ENCODE measurements at regions not wholly inside any gene's neighbourhood (a gene's known extent, or its start where the extent isn't known, plus 50 kb on each side); places are given as distances from the start of the nearest gene placed in this dataset.

- no peak for DNase-seq (ENCODE audit: low spot score)
Observed at GRCh38 chr15:66846811-66847210, 144.8 kb downstream of the SMAD6 start.

DNA sequence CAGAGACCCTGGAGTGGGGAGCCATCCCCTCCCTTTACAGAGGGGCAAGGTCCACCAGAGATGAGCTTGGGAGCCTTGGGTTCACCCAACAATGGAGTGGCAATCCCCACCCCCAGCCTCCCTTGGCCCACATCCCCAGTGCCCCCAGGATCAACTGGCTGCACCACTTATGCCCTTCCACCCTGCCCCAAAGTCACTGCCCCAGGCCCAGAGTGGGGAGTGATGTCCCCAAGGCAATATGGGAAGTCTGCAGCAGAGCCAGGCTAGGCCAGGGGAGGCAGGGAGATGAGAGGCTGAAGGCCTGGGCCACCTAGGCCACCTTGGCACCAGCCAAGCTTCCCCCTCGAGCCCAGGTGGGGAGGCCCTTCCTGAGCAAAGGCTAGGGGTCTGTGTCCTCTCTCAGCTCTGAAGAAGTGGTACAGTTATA lies 145.5 kb downstream of the SMAD6 start:
- DNase-seq (ENCODE audit: low spot score): peak; percentile 72
- intact Hi-C loops (cut with DNase I): no loop called here

More at GRCh38 chr15:66846811-66847210, 144.8 kb downstream of the SMAD6 start:
- intact Hi-C loops (cut with DNase I): no loop called here

DNA sequence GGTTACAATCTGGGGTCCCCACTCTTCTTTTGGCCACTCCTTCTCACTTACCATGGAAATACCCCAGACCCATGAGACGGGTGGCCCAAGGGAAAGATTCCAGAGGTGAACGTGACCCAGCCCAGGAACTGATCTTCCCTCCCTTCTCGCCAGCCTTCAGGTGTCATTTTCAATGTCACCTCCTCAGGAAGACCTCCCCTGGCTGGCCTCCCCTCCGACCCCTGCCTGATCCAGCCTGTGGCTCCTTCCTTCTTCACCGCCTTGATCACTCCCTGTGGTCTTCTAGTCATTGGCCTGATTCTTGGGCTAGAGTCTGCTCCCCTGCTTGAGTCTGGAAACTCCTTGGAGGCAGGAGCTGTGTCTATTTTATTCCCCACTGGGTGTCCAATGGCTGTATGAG lies 146.1 kb downstream of the SMAD6 start:
- no peak for DNase-seq (ENCODE audit: low spot score)
- intact Hi-C loops (cut with DNase I): no loop called here

GRCh38 chr15:66848686-66849392 lies 146.8 kb downstream of the SMAD6 start:
- intact Hi-C loops (cut with DNase I): no loop called here
- peak; percentile 72 for DNase-seq (ENCODE audit: low spot score)

- intact Hi-C loops (cut with DNase I): no loop called here
Observed at GRCh38 chr15:66849393-66849745, 147.3 kb downstream of the SMAD6 start.

GRCh38 chr15:66849746-66850077 lies 147.7 kb downstream of the SMAD6 start:
- intact Hi-C loops (cut with DNase I): loop anchor here (5.0 kb wide), 5 partner anchors 62 to 247 kb away; no protein-coding TSS in a partner anchor

More at GRCh38 chr15:66849393-66849745, 147.3 kb downstream of the SMAD6 start:
- peak; percentile 46 for DNase-seq (ENCODE audit: low spot score)

DNA sequence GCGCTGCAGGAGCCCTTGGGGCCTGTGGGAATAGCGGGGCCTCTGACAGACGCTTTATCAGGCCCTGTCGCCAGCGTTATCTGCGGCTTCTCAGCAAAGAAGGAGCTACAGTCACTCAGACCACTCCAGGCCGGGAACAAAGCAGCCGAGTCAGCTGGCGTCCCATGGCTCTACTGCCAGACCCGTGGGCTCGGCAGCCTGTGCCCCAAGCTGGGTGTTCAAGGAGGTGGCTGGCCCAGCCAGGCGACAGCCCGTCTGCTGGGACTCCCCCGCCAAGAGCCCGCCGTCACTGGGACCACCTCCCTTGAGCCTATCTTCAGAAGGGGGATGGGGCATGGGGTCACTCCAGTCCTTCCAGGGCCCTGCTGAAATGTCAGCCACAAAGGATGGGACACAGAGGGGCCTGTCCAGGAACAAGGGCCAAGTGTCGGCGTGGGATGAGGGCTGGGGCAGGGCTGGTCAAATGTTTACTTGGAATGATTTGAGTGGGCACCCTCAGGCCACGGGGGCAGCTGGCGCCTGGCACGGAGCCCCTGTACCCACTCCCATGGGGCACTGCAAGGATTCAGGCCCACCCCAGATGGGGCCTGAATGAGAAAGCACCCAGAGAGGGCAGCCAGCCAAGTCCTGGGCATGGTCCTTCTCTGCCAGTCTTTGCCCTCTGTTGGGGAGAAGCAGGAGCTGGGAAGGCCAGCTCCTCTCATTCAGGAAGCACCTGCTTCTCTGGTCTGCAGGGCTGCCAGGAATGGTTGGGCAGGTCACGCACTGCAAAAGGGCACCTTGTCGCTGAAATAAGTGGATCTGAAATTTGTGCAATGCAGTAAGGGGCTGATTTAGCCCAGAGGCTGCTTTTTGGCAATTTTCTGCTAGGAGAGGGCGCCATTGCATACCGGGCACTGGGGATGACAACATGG lies 148.3 kb downstream of the SMAD6 start:
- DNase-seq (ENCODE audit: low spot score): peak; percentile 78
- intact Hi-C loops (cut with DNase I): loop anchor here (5.0 kb wide), 5 partner anchors 63 to 248 kb away; no protein-coding TSS in a partner anchor

More at GRCh38 chr15:66849746-66850077, 147.7 kb downstream of the SMAD6 start:
- DNase-seq (ENCODE audit: low spot score): no peak

DNA sequence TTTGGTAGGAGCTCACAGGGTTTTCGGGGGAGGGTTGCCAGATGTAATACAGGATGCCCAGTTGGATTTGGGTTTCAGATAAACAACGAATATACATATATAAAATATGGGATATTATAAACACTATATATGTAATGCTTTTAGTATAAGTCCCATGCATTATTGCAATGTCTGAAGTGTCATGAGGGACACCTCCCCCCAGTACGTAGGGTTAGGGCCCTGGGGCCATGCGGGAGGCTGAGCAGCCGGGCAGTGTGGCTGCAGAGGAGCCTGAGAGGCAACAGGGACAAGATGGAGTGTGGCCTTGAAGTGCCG lies 148.9 kb downstream of the SMAD6 start:
- DNase-seq (ENCODE audit: low spot score): no peak
- intact Hi-C loops (cut with DNase I): loop anchor here (5.0 kb wide), 5 partner anchors 64 to 249 kb away; no protein-coding TSS in a partner anchor

DNA sequence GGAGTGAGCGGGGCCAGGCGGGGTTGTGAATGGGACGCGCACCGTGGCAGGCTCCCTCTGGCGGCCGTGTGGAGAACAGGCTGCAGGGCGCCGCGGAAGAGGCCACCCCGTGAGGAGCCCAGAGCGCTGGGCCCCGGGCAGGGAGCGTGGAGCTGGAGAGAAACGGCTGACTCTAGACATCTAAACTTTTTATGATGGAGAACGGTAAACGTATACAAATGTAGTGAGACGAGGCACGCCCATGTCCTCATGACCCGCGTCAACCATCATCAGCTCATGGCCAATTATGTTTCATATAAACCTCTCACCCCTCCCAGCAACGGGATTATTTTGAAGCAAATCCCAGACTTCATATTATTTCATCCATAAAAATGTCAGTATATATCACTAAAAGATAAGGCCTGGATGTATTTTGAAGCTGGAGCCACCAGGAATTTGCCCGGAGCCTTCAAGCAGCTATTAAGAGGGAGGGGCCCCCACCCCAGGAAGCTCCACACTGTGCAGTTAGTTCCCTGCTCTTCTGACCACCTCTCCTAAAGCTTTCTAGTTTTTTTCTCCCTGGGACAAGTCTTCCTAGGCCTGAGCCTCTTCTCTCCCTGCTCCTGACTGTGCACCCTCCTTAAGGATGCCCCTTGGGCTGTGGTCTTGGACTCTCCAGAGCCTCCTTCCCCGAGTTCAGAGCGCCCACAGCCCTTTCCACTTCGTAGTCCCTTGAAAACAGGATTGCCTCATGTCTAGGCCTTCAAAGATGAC lies 149.5 kb downstream of the SMAD6 start:
- DNase-seq (ENCODE audit: low spot score): peak; percentile 96
- intact Hi-C loops (cut with DNase I): loop anchor here (5.0 kb wide), 5 partner anchors 64 to 249 kb away; no protein-coding TSS in a partner anchor

GRCh38 chr15:66852064-66852905 lies 150.2 kb downstream of the SMAD6 start:
- peak; percentile 67 for DNase-seq (ENCODE audit: low spot score)
- intact Hi-C loops (cut with DNase I): loop anchor here (5.0 kb wide), 5 partner anchors 65 to 250 kb away; no protein-coding TSS in a partner anchor

DNA sequence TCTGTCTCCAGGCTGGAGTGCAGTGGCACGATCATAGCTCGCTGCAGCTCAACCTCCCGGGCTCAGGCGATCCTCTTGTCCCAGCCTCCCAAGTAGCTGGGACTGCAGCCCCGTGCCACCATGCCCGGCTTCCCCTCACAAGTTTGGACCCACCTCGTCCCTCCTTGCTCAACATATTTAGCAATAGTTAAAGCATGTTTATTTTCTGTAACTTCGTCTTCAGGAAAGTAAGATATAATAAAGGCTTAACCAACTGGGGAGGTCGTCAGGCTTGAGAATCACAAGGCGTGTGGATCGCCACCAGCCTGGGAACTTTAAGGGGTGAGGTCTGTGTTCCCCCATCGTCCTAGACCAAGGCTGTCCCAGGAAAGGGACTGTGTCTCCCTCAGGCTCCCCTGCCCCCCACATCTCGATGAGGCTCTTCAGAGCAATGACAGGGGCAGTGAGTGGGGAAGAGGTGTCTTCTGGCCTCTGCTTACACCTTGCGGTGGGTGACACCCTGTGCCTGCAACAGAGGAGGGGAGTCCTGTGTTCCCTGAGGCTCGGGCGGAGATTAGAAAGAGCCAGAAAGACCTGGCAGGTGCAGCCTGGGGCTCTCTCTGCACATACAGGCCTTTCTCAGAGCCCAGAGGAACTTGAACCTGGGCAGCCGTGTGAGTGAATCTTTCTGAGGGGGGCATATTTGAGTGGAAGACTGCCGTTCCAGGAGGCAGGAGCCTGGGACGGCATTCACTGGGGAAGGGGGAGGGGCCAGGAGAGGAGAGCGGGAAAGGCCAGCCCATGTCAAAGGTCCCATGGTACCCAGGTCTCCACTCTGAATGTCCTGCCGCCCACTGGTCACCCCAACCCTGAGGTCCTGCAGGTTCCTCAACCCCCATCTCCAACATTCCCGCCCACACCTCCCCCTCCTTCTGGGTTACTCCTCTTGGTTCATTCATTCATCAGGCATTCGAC lies 152.3 kb downstream of the SMAD6 start:
- no peak for DNase-seq (ENCODE audit: low spot score)
- intact Hi-C loops (cut with DNase I): loop anchor here (5.0 kb wide), 5 partner anchors 67 to 252 kb away; no protein-coding TSS in a partner anchor

- intact Hi-C loops (cut with DNase I): loop anchor here in 1 of 2 donors (5.0 kb wide), 1 partner anchor 143 kb away; no protein-coding TSS in a partner anchor
- no peak for DNase-seq (ENCODE audit: low spot score)
Observed at GRCh38 chr15:66855041-66855440, 153.0 kb downstream of the SMAD6 start.

GRCh38 chr15:66857694-66858093 lies 155.7 kb downstream of the SMAD6 start:
- DNase-seq (ENCODE audit: low spot score): no peak
- intact Hi-C loops (cut with DNase I): loop anchor here in 1 of 2 donors (5.0 kb wide), 1 partner anchor 145 kb away; no protein-coding TSS in a partner anchor

DNA sequence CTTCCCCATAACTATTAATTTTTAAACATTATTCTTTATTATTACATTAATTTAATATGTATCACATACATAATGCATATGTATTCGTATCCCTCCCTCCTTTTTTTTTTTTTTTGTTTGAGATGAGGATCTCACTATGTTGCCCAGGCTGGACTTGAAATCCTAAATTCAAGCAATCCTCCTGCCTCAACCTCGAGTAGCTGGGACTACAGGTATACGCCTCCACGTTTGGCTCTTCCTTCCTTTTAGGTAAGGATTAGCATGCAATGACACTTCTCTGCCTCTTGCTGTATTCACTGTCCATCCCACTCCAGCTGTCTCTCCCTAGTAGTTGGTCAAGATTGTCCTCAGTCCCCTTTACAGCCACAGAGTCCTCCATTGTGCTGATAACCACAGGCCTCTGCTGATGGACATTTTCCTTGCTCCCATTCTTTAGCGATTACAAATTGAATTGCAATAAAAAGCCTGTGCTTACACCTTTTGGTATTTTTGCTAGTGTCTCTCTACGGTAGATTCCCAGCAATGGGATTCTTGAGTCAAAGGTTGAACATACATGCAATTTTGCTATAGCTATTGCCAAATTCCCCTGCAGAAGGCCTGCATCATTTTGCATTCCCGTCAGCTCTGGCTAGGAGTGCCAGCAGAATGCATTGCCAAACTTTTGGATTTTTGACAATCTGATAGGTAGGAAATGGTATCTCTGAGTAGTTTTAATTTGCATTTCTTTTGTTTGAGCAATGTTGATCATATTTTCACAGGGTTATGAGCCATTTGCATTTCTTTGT lies 156.6 kb downstream of the SMAD6 start:
- DNase-seq (ENCODE audit: low spot score): no peak
- intact Hi-C loops (cut with DNase I): loop anchor here in 1 of 2 donors (5.0 kb wide), 1 partner anchor 146 kb away; no protein-coding TSS in a partner anchor

- intact Hi-C loops (cut with DNase I): loop anchor here (5.0 kb wide), 2 partner anchors 147 to 252 kb away; no protein-coding TSS in a partner anchor
- peak; percentile 28 for DNase-seq (ENCODE audit: low spot score)
Observed at GRCh38 chr15:66859688-66860253, 157.7 kb downstream of the SMAD6 start.

DNA sequence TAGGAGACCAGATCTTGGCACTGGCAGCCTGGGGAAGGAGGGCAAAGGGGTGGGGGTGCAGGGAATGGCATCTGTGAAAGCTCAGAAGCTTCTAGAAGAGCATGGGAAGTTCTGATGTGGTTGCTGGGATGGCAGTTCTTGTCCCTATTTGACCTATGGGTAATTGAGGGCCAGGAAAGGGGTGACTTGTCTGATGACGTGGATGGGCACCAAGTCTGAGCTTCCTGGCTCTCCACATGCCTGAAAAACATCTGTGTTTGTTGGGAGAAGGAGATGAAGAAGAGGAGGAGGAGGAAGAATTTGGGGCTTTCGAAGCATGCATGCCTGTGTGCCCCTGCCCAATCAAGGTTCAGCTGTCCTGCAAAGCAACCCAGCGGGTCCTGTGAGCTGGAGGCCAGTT lies 158.8 kb downstream of the SMAD6 start:
- peak; percentile 46 for DNase-seq (ENCODE audit: low spot score)
- intact Hi-C loops (cut with DNase I): loop anchor here in 1 of 2 donors (5.0 kb wide), 1 partner anchor 254 kb away; no protein-coding TSS in a partner anchor

Measured in posterior vena cava (tissue), 2 donors.